CD14-positive monocyte (primary cell): ENCODE measurements at regions not wholly inside any gene's neighbourhood (a gene's known extent, or its start where the extent isn't known, plus 50 kb on each side); places are given as distances from the start of the nearest gene placed in this dataset.

Source experiments
- DNase-seq, 3 donors: peaks; one replicate each; pipeline ENCODE4 v3.0.0-alpha.2; 2011 to 2022
- H2AFZ ChIP-seq: 2 replicates; pipeline ENCODE4 v1.6.0; 2012; ENCODE audit warnings: mild to moderate bottlenecking, low read depth, low read length, inconsistent platforms; ENCODE audit not compliant: insufficient read depth, poor library complexity, severe bottlenecking
- H3K27ac ChIP-seq, 2 donors: 1 replicate in 1 of 2; 2 replicates in 1 of 2; pipeline ENCODE4 v1.5.1; 2012 to 2013; ENCODE audit warnings: low read length in 2 of 2, control low read depth in 1 of 2, inconsistent platforms in 1 of 2, low read depth in 1 of 2, mild to moderate bottlenecking in 1 of 2
- H3K27me3 ChIP-seq, 2 donors: one replicate each; pipeline versions ENCODE4 v1.6.0 to v1.6.1; 2011 to 2013; ENCODE audit warnings: low read length in 2 of 2; ENCODE audit not compliant: control insufficient read depth in 2 of 2, insufficient read depth in 2 of 2
- H3K36me3 ChIP-seq, 2 donors: replicated peaks in 1 of 2; 1 replicate in 1 of 2; 2 replicates in 1 of 2; pipeline versions ENCODE4 v1.5.1 to v1.6.1; 2012 to 2013; ENCODE audit warnings: low read length in 2 of 2, control low read depth in 1 of 2, inconsistent platforms in 1 of 2, mild to moderate bottlenecking in 1 of 2; ENCODE audit not compliant: insufficient read depth in 2 of 2, control insufficient read depth in 1 of 2
- H3K4me1 ChIP-seq, 2 donors: 1 replicate in 1 of 2; 2 replicates in 1 of 2; pipeline versions ENCODE4 v1.5.1 to v1.6.1; 2012 to 2013; ENCODE audit warnings: low read length in 2 of 2, control low read depth in 1 of 2, inconsistent platforms in 1 of 2, mild to moderate bottlenecking in 1 of 2, moderate library complexity in 1 of 2; ENCODE audit not compliant: insufficient read depth in 2 of 2, control insufficient read depth in 1 of 2
- H3K4me2 ChIP-seq: replicated peaks from 2 replicates; pipeline ENCODE3; 2012; ENCODE audit warnings: low read length, moderate library complexity, mild to moderate bottlenecking; ENCODE audit not compliant: poor library complexity, severe bottlenecking; ENCODE audit errors: extremely low read depth
- H3K4me3 ChIP-seq, 3 experiments: fragments of 200-600 bp in 1 of 3; sonication (generic) in 1 of 3; replicated peaks in 1 of 3; 1 replicate in 2 of 3; 2 replicates in 1 of 3; pipeline ENCODE4 v1.5.1; 2011 to 2013; ENCODE audit warnings: low read length in 3 of 3, mild to moderate bottlenecking in 3 of 3, control low read depth in 2 of 3, low read depth in 2 of 3, inconsistent platforms in 1 of 3, moderate library complexity in 1 of 3
- H3K79me2 ChIP-seq: 2 replicates; pipeline ENCODE4 v1.6.0; 2012; ENCODE audit warnings: mild to moderate bottlenecking, control low read depth, inconsistent platforms, low read length, moderate library complexity; ENCODE audit not compliant: insufficient read depth
- H3K9ac ChIP-seq: 2 replicates; pipeline ENCODE4 v1.6.0; 2017; ENCODE audit warnings: low read length, mild to moderate bottlenecking; ENCODE audit not compliant: insufficient read depth, poor library complexity, severe bottlenecking
- H3K9me3 ChIP-seq, 2 donors: replicated peaks in 1 of 2; 1 replicate in 1 of 2; 2 replicates in 1 of 2; pipeline versions ENCODE4 v1.5.1 to v1.6.1; 2012 to 2013; ENCODE audit warnings: low read length in 2 of 2, control low read depth in 1 of 2; ENCODE audit not compliant: control insufficient read depth in 1 of 2, insufficient read depth in 1 of 2
- H4K20me1 ChIP-seq: 2 replicates; pipeline ENCODE4 v1.6.0; 2012; ENCODE audit warnings: mild to moderate bottlenecking, low read length, control low read depth, moderate library complexity; ENCODE audit not compliant: insufficient read depth
- H3K27ac Mint-ChIP-seq, 7 donors: one replicate each; pipeline ENCODE4 v1.8.0; 2020; ENCODE audit warnings: mild to moderate bottlenecking in 7 of 7, mixed read lengths in 7 of 7, moderate library complexity in 6 of 7, inconsistent platforms in 2 of 7
- H3K27me3 Mint-ChIP-seq, 3 donors: one replicate each; pipeline ENCODE4 v1.8.0; 2021 to 2022; ENCODE audit warnings: low read depth in 3 of 3, mild to moderate bottlenecking in 3 of 3, mixed read lengths in 3 of 3, moderate library complexity in 3 of 3, inconsistent platforms in 1 of 3
- H3K36me3 Mint-ChIP-seq, 2 donors: one replicate each; pipeline ENCODE4 v1.8.0; 2020; ENCODE audit warnings: mixed read lengths in 2 of 2, inconsistent platforms in 1 of 2, mild to moderate bottlenecking in 1 of 2
- H3K4me1 Mint-ChIP-seq: one replicate; pipeline ENCODE4 v1.8.0; 2020; ENCODE audit warnings: mild to moderate bottlenecking, mixed read lengths
- H3K4me3 Mint-ChIP-seq, 2 donors: one replicate each; pipeline ENCODE4 v1.8.0; 2020; ENCODE audit warnings: mild to moderate bottlenecking in 2 of 2, mixed read lengths in 2 of 2, moderate library complexity in 1 of 2
- H3K9me3 Mint-ChIP-seq, 7 donors: one replicate each; pipeline ENCODE4 v1.8.0; 2020 to 2022; ENCODE audit warnings: mixed read lengths in 7 of 7, mild to moderate bottlenecking in 6 of 7, moderate library complexity in 6 of 7, inconsistent platforms in 2 of 7
- WGBS: methylation state at CpG from one replicate; pipeline ENCODE4 v1.1.5; 2013; ENCODE audit warnings: missing lambda C conversion rate; ENCODE audit not compliant: insufficient coverage; 5-methylcytosine and 5-hydroxymethylcytosine counted together
- intact Hi-C, 2 donors: fragments of 100-400 bp; cut with micrococcal nuclease; formaldehyde crosslinking; loops; one replicate each; pipeline versions ENCODE4 v1.15.0 to v1.15.1; 2023
- TF ChIP-seq, protein P1 (sequence below): fragments of 200-600 bp; IDR thresholded peaks from one replicate; pipeline ENCODE4 v1.8.0; 2022; ENCODE audit warnings: antibody characterized with exemption, mild to moderate bottlenecking

GRCh38 chr19:27740396-27740795 is 1472.6 kb downstream of the UQCRFS1 start:
- DNase-seq = no peak
- intact Hi-C loops = no loop called here
- Histone ChIP-seq H3K4me3 (no peak overlapping the region), H3K4me1 (no peaks in the 10 kb centered on the region), H3K4me2 (no peak overlapping the region), H4K20me1 (no peaks in the 10 kb centered on the region), H3K9ac (no peak overlapping the region), H3K27ac (no peak overlapping the region), H3K36me3 (no peaks in the 10 kb centered on the region), H3K9me3 (peaks cover 67 to 77% of the 10 kb centered on the region in 2 donors), H3K79me2 (no peaks in the 10 kb centered on the region), H2AFZ (no peak overlapping the region), H3K27me3 (no peaks in the 10 kb centered on the region)
- no peak overlapping the region for H3K27ac Mint-ChIP-seq
- WGBS = 100% methylated on average over 1 of the region's 3 CpGs
- peaks cover 0 to 5% of the 10 kb centered on the region in 2 donors for H3K36me3 Mint-ChIP-seq
- peaks cover 47 to 83% (median 65%) of the 10 kb centered on the region in 7 donors for H3K9me3 Mint-ChIP-seq
- peaks cover 0 to 2% (median 0%) of the 10 kb centered on the region in 3 donors for H3K27me3 Mint-ChIP-seq
- no peaks in the 10 kb centered on the region for H3K4me1 Mint-ChIP-seq
- H3K4me3 Mint-ChIP-seq = no peak overlapping the region
- TF ChIP-seq, protein P1, sequence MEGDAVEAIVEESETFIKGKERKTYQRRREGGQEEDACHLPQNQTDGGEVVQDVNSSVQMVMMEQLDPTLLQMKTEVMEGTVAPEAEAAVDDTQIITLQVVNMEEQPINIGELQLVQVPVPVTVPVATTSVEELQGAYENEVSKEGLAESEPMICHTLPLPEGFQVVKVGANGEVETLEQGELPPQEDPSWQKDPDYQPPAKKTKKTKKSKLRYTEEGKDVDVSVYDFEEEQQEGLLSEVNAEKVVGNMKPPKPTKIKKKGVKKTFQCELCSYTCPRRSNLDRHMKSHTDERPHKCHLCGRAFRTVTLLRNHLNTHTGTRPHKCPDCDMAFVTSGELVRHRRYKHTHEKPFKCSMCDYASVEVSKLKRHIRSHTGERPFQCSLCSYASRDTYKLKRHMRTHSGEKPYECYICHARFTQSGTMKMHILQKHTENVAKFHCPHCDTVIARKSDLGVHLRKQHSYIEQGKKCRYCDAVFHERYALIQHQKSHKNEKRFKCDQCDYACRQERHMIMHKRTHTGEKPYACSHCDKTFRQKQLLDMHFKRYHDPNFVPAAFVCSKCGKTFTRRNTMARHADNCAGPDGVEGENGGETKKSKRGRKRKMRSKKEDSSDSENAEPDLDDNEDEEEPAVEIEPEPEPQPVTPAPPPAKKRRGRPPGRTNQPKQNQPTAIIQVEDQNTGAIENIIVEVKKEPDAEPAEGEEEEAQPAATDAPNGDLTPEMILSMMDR = no peak

GRCh38 chr19:27738569-27739193 is 1474.3 kb downstream of the UQCRFS1 start:
- no peaks in the 10 kb centered on the region for H4K20me1 ChIP-seq
- no peaks in the 10 kb centered on the region for H3K27me3 ChIP-seq
- no peak overlapping the region for H3K9ac ChIP-seq
- H3K4me3 Mint-ChIP-seq = no peak overlapping the region
- no peaks in the 10 kb centered on the region for H3K4me1 Mint-ChIP-seq
- peaks cover 0 to 2% (median 0%) of the 10 kb centered on the region in 3 donors for H3K27me3 Mint-ChIP-seq
- H3K79me2 ChIP-seq = no peaks in the 10 kb centered on the region
- H2AFZ ChIP-seq = no peak overlapping the region
- peaks cover 67 to 79% of the 10 kb centered on the region in 2 donors for H3K9me3 ChIP-seq
- H3K27ac ChIP-seq = no peak overlapping the region
- H3K9me3 Mint-ChIP-seq = peaks cover 48 to 81% (median 71%) of the 10 kb centered on the region in 7 donors
- 93% methylated on average over 3 of the region's 7 CpGs for WGBS
- intact Hi-C loops = no loop called here
- no peaks in the 10 kb centered on the region for H3K4me1 ChIP-seq
- H3K4me2 ChIP-seq = no peak overlapping the region
- TF ChIP-seq, protein P1 = no peak
- H3K27ac Mint-ChIP-seq = peak overlapping the region in 1 of 7 donors; percentile 28
- H3K36me3 ChIP-seq = no peaks in the 10 kb centered on the region
- peaks cover 0 to 4% of the 10 kb centered on the region in 2 donors for H3K36me3 Mint-ChIP-seq
- H3K4me3 ChIP-seq = no peak overlapping the region
- no peak for DNase-seq
